T-helper 2 cell treated with Interferon-gamma antibody and Interleukin-4, amounts not matched to agents 100 ng/mL and 5 ng/mL, for 36 hours (primary cell): ENCODE measurements at regions not wholly inside any gene's neighbourhood (a gene's known extent, or its start where the extent isn't known, plus 50 kb on each side); places are given as distances from the start of the nearest gene placed in this dataset.

ENCODE experiments used
- intact Hi-C: fragments of 100-400 bp; cut with micrococcal nuclease; formaldehyde crosslinking; loops from one replicate; pipeline ENCODE4 v1.15.1; 2023

DNA sequence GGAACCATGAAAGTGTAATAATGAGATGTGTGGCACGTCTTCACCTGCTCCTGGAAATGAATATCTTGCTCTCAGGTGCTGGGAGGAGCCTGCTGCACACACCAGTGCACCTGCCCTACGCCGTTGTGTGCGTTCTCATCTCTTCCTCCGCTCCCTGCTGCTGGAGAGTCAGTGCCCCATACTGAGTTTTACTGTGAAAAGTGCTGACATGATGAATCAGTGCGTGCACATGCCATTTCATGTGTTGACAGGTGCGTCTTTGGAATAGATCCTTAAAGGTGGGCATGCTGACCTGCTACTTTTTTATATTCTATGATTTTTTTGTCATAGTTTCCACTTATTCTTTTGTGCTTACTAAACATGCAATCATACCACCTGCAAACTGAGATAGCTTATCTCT, 1015.8 kb downstream of the BRD1 start:
- intact Hi-C loops = no loop called here

DNA sequence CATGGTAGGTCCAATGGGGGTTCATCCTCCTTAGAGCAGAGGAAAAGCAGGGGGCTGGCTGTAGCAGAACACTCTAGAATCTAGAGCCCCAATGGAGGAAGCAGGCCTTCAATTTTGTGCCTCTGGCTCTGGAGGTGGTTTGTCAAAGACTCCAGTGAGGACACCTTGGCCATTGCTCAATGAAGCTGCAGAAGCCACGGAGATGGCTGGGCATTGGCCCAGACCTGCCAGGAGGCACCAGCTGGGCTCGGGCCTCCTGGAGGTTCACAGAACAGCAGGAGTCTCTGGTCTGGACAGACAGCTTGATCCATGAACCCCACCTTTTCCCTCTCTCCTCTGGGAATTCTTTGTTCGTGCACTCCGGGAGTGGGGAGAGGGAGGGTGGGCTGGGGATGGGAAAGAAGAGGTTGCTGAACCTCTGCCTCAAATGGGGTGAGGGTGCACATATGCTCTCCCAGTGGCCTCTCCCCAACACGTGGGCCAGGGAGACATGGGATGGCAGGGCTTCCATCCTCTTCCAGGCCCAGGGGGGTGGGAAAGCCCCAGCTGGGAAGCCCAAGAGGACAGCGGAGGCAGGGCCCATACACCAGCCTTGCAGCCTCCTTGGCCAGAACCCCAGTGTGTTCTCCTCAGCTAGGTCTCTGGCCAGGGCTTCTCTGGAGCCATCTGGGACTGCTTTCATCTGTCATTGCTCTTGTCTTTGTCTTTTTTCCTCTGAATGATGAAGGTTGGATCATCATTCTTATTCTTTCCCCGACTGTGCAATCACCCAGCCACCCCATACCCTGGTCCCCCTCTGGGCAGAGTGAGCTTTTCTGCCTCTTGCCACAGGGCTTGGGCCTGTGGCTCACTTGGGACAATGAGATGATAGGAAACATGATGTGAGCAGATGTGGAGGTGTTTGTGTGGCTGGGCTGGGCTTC, 1019.4 kb downstream of the BRD1 start:
- intact Hi-C loops = no loop called here

DNA sequence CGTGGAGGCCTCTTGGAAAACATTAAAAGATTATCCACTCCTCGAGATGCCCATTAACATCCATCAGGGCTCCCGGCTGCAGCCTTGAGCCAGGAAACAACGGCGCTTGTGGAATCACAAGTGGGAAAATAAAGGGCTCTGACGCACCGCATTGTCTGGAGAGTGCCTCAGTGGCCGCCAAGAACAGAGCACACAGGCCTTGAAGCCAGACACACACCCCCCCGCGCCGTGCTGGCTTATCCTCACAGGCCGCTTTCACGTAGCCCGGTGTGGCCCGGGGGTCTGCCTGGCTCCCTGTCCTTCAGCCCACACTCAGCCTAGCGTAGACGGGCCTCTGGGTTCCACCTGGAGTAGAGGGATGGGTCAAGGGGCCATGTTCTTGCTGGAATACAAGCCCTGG, 1020.5 kb downstream of the BRD1 start:
- intact Hi-C loops = no loop called here

DNA sequence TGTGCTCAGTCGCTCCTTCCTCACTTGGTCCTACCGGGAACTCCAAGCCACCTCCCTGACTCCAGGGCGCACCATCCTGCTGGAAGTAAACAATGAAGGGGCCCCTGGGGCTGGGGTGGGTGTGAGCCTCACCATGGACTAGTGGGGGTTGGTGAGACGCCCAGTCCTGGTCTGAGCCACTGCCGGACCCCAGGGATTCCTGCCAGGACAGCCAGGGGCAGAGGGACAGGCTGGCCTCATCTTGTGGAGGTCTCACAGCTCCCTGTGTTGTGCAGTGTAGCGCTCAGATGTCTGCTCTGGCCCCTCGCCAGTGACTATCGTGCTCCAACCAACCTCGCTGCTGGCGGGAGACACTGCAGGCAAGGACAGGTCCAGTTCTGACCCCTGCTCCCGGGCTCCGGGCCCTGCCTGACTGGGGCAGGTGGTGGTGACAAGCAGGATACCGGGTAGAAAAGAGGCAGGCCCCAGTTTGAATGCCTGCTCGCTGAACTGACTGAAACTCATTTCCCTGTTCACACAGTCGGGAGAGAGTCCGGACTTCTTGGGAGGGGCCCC, 1021.4 kb downstream of the BRD1 start:
- intact Hi-C loops = no loop called here

GRCh38 chr22:48805516-48805915, 1022.2 kb downstream of the BRD1 start:
- intact Hi-C loops = no loop called here

- intact Hi-C loops = no loop called here
Observed at GRCh38 chr22:48804811-48805301, 1022.8 kb downstream of the BRD1 start.

DNA sequence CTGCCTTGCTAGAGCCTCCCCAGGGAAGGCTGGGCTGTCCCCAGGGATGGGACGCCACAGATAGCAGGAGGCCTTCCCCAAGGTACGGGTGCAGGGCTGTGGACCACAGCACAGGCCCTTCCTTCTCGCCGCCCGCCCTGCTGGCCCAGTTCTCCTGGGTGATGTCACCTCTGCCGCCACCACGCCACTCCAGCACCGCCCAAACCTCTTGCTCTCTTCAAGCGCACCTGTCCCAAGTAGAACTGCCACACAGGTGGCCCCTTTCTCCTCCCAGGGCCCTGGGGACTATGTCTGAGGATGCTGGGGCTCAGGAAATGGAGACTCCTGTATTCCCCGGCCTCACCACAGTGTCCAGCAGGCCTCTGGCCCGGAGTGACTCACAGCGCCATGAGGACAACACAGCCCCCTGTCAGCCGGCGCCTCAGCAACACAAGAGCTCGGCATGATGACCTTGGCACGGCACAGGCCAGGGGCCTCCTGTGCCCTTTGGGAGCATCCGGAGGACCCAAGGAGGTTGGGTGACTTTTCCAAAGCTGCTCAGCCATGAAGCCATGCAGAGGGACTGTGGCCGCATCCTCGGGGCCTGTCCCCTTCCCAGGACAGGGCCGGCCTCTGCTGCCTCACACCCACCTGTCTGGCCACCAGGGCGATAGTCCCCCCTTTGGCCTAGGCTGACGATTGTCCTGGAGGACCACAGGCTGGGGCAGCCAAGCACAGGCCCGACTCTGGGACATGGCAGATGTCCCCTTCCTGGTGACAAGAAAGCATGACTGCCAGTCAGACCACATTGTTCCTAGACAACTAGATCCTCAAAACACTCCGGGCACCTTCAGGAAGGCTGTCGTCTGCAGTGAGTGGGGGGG, 1023.5 kb downstream of the BRD1 start:
- intact Hi-C loops = no loop called here

DNA sequence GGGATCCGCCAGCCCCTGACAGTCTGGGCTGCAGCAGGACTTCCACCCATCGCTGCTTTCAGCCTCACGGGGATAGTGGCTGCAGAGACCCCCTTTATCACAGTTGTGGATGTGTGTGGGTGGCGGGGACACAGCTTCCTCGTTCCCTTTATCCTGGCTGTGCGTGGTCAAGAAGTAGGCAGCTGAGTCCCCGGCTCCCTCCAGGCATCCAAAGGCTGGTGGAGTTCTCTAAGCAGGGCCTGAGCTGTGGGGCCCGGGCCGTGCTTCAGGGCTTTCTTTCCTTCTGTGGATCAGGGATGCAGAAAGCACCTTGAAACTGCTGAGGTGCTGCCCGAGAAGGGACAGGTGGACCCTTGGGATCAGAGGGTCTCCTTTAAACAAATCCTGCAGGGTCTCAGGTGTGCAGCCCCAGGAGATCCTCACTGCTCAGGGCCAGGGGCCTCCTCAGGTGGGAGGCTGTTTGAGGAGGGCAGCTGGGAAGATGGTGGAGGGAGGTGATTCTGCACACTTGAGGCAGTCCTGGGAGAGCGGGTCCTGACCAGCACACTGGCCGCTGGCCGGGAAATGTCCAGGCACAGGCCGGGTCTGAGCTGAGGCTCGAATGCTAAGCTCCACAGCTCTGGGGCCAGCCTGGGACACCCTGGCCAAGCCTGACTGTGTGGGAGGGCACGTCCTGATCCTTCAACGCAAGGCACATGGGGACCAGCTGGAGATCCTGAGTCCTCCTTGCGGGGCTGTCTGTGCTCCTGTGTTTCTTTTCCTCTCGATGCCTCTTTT, 1024.3 kb downstream of the BRD1 start:
- intact Hi-C loops = no loop called here

DNA sequence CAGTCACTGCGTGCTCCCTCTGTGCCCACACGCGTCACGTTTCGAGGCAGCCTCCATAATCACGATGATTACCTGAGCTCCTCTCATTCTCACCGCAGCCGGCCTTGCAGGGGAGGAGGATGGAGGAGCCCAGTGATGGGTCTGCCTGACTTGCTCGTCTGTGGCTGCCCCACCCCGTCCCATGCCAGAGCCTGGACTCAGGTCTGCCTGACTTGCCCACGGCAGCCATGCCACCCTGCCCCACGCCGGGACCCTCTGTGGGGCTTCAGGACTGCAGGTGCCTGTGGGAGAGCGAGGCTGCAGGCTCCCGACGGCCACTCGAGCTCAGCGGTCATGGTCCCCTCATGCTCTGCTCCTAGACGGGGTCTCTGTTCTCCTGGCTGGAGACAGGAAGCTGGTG, 1025.1 kb downstream of the BRD1 start:
- intact Hi-C loops = no loop called here

- intact Hi-C loops = no loop called here
Observed at GRCh38 chr22:48800886-48801607, 1026.6 kb downstream of the BRD1 start.

DNA sequence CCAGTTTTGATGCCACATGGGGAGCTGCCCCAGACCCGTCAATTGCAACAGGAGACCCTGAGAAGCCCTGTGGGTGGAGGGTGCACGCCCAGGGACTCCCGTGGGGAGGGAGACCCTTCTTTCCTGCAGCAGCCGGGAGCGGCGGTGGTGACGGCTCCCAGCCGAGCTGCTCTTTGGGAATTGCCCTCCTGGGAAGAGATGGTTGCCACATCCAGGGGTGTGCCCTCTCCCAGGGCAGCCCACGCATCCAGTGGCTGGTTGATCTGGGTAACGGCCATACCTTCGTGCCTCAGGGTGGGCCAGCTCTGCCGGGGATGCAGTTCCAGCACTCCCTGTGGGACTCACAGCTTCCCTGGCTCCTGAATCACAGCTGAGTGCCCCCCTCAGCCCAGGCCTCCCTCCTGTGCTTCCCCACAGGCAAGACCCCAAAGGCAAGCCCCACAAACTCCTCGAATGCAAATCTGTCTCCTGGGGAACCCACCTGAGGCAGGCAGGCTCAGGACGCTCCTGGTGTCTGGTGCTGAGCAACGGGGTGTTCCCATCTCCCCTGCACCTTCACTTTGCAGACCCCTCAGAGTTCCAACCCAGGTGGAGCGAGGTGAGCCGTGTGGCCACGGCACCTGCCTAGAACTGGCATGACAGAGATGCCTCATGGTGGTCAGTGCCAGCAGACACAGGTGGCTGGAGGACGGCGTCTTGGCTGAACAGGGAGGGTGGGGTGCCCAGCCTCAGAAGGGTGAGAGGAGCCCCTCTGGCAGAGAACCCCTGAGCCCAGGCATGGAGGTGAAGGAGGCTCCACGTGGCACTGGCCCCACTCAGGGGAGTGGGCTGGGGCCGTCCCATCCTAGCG, 1027.4 kb downstream of the BRD1 start:
- intact Hi-C loops = no loop called here

- intact Hi-C loops = no loop called here
Observed at GRCh38 chr22:48799227-48799970, 1028.3 kb downstream of the BRD1 start.

- intact Hi-C loops = no loop called here
Observed at GRCh38 chr22:48798281-48799226, 1029.1 kb downstream of the BRD1 start.

GRCh38 chr22:48797731-48798130, 1029.9 kb downstream of the BRD1 start:
- intact Hi-C loops = no loop called here

DNA sequence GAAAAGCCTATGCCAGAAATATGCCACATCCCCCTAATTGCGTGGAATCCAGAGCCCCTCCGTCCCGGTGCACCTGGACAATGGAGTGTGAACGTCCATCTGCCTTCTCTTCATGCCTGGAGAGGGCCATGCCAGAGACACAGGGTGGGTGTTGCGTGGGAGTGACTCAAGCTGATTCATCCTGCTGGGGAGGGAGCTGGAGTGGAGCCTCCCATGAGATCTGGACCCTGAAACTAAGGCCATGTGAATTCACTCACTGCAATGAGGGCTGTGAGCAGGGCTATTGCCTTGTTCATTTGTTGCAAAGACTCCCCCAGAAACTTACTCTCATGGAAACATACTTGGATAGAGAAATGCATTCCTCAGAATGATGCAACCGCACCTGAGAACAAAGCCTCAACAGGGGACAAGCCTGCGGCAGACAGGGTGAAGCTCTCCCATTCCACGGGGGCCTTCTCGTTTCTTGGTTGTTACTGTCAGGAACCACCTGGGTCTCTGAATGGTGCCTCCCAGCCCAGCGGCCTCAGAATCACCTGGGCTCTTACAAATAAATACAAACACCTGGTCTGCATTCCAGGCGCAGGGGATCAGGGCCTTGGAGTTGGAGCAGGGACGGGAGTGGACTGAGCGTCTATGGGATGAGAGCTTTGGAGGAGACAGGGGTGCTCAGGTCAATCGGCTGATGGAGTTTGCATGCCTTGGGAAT, 1031.2 kb downstream of the BRD1 start:
- intact Hi-C loops = no loop called here

GRCh38 chr22:48795664-48796063, 1032.0 kb downstream of the BRD1 start:
- intact Hi-C loops = no loop called here

DNA sequence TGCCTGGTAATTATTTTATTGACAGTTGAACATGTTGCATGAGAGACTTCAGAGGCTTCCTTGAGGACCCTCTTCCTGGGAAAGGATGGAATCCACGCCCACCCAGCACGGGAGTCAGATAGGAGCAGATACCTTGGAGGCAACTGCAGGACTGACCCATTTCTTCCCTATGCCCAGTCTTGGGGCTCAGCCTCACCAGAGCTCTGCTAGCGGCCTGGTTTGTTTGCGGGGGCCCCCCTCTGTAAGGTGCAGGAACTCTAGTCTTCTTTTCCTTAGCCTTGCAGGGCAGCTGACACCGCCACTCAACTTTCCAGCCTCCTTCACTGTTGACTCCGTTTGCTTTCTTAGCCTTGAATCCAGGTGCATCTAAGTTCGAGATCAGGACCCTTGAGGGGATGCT, 1032.8 kb downstream of the BRD1 start:
- intact Hi-C loops = no loop called here
